ENCODE measurements at regions not wholly inside any gene's neighbourhood (a gene's known extent, or its start where the extent isn't known, plus 50 kb on each side); places are given as distances from the start of the nearest gene placed in this dataset.

GRCh38 chr18:47724186-47724975 lies 206.1 kb downstream of the SMAD2 start:
- no peak for TF ChIP-seq CTCF (IDR thresholded peaks at IDR 0.05; ENCODE audit: low read length)
- no peak for TF ChIP-seq EZH2 (IDR thresholded peaks at IDR 0.05; ENCODE audit: borderline replicate concordance, low read length)

All from OCI-LY1 (cell line).